HG02970 (cell line): ENCODE measurements at regions not wholly inside any gene's neighbourhood (a gene's known extent, or its start where the extent isn't known, plus 50 kb on each side); places are given as distances from the start of the nearest gene placed in this dataset.

Source experiments
- ATAC-seq: cut with Tn5 transposase; IDR thresholded peaks from one replicate; pipeline ENCODE4 v1.9.1; 2021; ENCODE audit warnings: mild to moderate bottlenecking, moderate library complexity, moderate number of reproducible peaks; ENCODE audit not compliant: unreplicated experiment, low FRiP score

DNA sequence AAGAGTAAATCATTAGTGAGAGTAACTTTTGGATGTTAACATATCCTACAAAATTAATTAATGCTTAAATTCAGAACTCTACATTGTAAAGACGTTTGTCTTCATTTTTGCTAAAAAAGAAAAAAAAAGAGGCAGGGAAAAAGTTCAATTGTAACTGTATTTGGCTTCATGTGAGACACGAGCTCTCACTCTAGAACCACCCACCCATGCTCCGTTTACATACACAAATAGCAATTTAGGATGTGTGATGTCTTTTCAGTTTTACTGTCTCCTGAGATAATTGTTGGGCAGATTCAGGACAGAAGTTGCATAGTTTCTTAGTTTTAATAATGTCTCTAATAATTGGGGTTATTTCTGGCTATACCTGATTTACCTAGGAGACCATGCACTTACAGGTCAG lies 248.6 kb downstream of the AASDHPPT start:
- ATAC-seq = no peak

DNA sequence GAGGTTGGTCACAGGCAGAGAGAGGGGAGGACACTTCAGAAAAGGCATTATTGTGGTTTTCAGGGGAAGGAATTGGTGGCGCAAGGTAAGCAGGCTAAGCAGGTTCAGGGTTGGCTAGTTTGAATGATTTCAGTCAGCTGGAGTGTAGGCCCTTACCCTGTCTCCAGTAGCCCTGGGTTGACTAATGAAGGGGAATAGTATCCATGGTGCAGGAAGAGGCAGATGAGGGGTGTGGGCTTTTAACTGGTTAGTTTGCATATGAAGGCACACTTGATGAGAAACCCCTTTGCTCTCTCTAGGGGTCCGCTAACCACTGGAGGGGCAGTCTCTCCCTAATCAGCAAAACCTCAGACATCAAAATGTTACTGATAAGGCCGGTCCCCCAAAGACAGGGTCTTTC lies 249.7 kb downstream of the AASDHPPT start:
- ATAC-seq = no peak

DNA sequence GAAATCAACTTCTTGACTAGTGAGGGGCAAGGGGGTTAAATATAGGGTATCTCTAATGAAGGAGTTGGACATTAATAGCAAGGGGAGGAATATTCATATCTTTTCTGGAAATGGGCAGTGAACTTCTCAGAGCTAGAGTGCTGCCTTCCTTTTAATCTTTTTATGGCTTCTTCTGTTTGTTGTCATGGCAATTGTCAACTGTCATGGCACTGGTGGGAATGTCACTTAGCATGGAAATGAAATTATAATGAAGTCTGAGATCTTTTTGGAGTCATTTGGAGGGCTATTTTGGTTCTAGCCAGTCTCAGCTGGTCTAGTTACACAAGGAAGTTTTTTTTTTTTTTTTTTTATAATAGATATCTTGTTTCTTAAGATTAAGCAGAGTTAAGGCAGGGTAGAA lies 250.2 kb downstream of the AASDHPPT start:
- no peak for ATAC-seq

DNA sequence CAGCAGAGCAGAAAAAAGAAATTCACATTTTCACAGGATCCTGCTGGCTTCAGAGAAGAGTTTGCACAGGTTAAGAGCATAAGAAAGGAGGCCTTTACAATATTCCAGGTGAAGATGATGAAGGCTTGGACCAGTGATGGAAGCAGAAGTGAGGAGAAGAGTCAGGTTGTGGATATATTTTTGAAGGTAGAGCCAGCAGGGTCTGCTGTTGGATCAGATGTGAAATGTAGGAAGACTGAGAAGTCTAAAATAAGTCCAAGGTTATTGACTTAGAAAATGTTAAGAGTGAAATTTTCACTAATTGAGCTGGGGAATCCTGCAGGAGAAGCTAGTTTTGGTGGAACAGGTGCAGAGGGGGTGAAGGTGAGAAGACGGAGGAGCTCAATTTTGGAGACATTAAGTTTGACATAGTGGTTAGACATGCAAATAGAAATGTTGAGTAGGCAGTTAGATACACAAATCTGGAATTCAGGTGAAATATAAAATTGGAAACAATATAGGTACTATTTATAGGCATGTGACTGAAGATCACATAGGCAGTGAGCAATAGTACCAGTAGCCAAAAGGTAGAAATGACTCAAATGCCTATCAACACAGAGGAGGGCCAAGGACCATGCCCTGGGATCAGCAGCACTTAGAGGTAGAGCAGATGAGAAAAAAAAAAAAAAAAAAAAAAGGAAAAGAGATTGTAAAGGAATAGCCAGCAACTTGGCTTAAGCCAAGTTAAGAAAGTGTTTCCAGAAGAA lies 252.0 kb downstream of the AASDHPPT start:
- no peak for ATAC-seq

DNA sequence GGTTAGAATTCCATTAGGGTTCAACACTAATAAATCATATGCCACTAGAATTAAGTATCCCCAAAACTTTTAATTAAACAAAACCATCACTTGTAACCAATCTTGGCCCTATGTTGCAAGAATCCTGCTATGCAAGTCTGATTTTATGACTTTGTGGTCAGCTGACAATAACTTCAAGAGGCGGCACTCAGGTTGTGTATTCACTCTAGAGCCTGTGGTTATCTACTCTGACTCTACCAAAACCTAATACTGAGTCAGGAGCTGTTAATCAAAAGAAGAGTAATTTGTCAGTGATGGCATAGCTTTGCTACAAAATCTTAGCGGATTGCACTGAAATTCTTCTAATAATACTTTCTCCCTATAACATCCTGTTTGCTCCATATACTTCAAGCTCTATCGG lies 253.7 kb downstream of the AASDHPPT start:
- ATAC-seq = no peak

GRCh38 chr11:106333678-106334077 lies 256.2 kb downstream of the AASDHPPT start:
- ATAC-seq = no peak

DNA sequence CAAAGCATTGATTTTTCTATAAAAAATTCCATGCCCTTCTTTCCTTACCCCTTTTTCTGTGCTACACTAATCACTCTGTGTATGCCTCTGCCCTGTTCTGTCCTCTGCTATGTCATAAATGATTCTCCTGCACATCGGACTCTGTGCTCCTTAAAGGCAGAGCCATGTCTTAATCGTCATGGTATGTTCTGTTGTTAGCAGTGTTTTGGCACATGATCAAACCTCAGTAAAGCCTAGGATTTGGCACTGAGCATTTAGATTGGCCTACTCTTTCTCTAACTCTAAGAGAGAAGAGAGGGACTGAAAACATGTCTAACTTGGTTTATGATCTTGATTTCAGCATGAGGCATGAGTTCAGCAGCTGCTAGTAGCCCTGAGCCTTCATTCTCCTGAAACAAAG lies 266.9 kb downstream of the AASDHPPT start:
- no peak for ATAC-seq

DNA sequence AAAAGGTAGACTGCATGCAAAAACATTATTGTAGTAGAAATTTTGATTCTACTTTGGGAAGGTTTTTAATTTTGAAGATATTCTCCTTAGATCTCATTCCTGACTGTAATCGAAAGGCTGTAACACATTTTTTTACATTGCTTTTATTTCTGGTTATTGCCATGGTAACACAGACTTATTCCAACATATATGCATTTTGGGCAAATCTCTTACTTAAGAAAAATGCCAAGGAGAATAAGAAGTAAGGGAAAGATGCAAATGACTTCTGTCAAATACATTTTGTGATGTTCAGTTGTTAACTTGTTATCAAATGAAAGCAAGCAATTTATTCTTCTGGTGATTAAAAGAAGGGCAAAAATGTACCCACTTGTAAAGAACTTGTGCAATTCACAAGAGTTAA lies 267.5 kb downstream of the AASDHPPT start:
- no peak for ATAC-seq

DNA sequence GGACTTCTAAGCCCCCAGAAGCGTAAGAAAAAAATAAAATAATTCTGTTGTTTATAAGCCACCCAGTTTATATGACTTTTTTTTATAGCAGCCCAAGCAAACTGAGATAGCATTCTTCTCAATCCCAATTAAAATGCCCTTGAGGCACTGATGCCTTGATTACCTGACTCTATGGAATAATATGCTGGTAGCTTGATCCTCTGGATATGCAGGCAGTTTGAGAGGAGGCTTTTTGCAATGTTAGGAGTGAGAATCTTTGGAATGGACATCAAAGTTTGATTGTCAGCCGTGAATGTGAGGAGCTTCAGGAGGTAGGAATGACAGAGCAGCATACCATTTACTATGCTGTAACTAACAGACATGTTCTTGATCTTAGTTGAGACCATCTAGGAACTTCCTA lies 275.6 kb downstream of the AASDHPPT start:
- ATAC-seq = no peak

GRCh38 chr11:106369224-106369623 lies 291.8 kb downstream of the AASDHPPT start:
- ATAC-seq = no peak

- no peak for ATAC-seq
These were observed 301.2 kb downstream of the AASDHPPT start for GRCh38 chr11:106378513-106379179.

DNA sequence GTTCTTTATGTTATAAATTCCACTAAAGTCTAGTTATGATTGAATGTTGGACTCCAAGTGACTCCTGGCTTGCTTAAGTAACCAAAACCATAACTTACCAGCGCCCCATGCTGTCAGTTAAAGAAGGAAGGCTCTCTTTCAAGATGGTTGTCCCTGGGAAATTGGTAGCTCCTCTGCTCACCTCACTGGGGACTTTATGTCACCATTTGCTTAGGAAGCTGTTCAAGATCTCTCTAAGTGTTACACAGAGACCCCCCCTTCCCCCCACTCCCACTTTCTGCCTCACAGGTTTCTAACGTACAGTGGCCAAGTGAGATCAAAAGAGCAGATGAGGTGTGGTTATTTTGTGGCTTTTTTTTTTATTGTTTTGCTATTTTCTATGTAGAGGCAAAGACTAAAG lies 301.8 kb downstream of the AASDHPPT start:
- ATAC-seq = no peak

DNA sequence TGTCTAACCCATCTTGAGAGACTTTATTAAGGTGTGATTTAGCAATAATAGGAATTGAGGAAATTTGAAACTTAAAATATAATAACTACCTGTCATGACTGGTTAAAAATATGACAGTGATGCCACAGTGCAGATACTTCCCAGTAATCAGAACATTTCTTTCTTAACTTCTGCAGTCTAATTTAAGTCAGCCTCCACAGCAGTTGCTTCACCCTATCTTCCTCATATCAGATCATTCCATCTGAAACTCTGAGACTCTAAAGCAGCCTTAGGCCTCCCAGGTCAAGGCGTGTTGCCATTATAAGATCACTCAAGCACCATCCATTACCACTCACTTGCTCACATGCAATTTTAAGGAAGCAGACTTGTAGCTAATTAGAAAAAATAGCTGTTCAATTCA lies 302.2 kb downstream of the AASDHPPT start:
- no peak for ATAC-seq

GRCh38 chr11:106381895-106382294 lies 304.4 kb downstream of the AASDHPPT start:
- ATAC-seq = no peak

GRCh38 chr11:106384429-106384828 lies 307.0 kb downstream of the AASDHPPT start:
- no peak for ATAC-seq

DNA sequence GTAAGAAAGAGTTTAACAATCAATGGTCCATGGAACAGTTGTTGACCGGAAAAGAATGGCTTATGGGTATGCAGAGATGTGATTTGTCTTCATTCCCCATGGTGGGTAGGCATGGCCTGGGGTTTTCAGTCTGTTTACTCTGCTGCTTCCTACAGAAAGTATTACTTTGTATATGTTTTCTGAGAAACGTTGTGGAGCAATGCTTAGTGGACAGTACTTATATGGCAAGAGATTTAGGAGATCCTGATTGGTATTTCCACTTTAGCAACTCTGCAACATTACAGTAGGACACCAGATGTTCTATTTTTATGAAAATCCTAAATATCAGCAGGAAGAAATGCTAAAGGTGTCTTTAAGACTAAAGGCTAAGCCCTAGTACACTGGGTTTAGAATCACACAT lies 309.1 kb downstream of the AASDHPPT start:
- no peak for ATAC-seq

GRCh38 chr11:106389101-106389500 lies 311.6 kb downstream of the AASDHPPT start:
- ATAC-seq = no peak

GRCh38 chr11:106390078-106390477 lies 312.6 kb downstream of the AASDHPPT start:
- ATAC-seq = no peak

DNA sequence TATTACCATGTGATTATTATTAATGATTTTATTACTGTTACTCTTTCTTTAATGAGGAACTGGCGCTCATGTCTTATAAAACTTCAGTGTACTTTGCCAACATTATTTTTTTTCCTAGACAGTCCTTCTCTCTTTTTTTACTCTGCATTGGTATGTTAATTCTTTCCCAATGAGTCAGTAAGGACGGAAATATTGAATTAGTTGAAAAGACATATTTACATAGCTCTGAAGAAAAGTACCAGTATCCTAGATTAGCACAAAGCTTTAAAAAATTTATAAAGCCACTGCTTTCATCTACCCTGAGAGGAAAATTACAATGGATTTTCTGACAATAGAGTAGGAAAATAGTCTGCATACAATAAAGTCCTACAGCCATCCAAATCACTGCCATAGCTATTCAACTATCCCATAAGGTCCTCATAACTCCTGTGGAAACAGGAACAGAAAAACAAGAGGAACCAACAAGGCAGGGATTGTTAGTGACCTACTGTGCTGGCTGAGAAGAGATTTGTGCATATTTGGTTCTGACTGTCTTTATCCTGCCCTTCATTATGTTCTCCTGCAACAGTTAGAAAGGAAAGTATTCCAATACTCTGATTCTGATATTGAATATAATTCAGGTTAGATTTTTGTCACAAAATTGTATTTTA lies 314.4 kb downstream of the AASDHPPT start:
- ATAC-seq = no peak

DNA sequence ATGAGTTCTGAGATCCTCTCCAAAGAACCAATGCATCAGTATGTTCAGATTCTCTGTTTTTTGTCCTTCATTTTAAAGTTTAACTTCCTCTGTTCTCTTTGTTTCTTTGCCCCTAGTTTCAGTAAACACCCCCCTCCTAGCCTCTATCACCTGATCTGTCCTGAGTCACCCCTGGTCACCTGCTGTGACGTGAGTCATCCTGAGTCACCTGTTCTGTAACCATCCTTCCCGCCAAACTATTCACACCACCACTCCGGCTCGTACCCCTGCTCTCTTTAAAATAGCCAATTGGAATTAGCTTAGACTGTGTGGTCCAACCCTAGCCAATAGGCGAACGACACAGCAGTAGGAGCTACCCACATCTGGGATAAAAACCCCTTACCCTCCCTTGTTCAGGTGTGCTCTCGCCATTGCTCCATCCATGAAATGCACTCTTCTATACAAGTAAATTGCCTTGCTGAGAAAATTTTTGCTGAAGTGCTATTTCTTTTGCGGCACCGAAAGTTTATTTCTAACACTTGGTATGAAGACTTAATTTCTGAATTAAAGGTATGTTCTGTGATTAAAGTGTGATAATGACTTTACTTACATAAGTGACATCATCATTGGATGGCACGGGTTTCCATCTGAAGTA lies 318.4 kb downstream of the AASDHPPT start:
- ATAC-seq = no peak

GRCh38 chr11:106397787-106398501 lies 320.5 kb downstream of the AASDHPPT start:
- no peak for ATAC-seq
